ENCODE measurements at regions not wholly inside any gene's neighbourhood (a gene's known extent, or its start where the extent isn't known, plus 50 kb on each side); places are given as distances from the start of the nearest gene placed in this dataset.

DNA sequence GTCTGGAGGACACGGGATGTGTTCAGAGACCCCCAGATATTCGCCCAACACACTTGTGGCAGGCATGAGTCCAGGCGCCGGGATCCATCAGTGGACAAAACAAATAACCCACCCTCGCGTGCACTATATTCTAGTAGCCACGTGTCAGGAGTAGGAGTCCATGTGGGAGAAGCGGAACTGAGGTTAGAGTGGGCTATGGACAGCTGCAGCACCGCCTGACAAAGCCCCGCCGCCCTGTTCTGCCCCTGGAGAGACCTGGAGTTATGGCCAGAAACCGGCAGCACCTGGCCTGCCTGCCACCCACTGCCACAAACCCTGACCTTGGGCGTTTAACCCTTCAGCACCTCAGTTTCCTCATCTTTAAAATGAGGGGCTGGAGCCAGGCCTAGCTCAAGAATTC lies 181.0 kb upstream of the RNF32 start:
- no peak overlapping the region for H4K91ac ChIP-seq (ENCODE audit: insufficient read depth, low read depth, low read length)
- no peaks in the 10 kb centered on the region for H3K9me1 ChIP-seq (ENCODE audit: insufficient read depth, low read length)
- no peak overlapping the region for H2BK20ac ChIP-seq (ENCODE audit: low read depth, low read length)
- no peak overlapping the region for H3K18ac ChIP-seq (ENCODE audit: low read depth, low read length)
- intact Hi-C loops (cut with micrococcal nuclease) (no loop called here), in situ Hi-C loops (cut with MboI; ENCODE audit: low sequenced_read_pairs) (no loop called here), dilution Hi-C loops (cut with HindIII; ENCODE audit: low sequenced_read_pairs, unreplicated experiment) (no loop called here)
- no peak overlapping the region for H3K23ac ChIP-seq (ENCODE audit: low read depth, low read length)
- H2BK15ac ChIP-seq (ENCODE audit: low read depth, low read length), result no peak overlapping the region
- H3K36me3 ChIP-seq (ENCODE audit: control insufficient read depth, insufficient read depth, low read length), result no peaks in the 10 kb centered on the region
- H3K27me3 ChIP-seq (ENCODE audit: control insufficient read depth, insufficient read depth, low read length), result no peaks in the 10 kb centered on the region
- ATAC-seq (ENCODE audit: low read depth), result no peak
- TF ChIP-seq FOS (IDR thresholded peaks at IDR 0.05; ENCODE audit: low read depth, low read length) (no peak), CHD1 (IDR thresholded peaks at IDR 0.05; ENCODE audit: low read depth, low read length) (no peak), MAZ (IDR thresholded peaks at IDR 0.05; ENCODE audit: borderline replicate concordance, low read depth, low read length) (no peak), MAFK (IDR thresholded peaks at IDR 0.05; ENCODE audit: low read depth, low read length) (no peak)
- TF ChIP-seq, protein P1, sequence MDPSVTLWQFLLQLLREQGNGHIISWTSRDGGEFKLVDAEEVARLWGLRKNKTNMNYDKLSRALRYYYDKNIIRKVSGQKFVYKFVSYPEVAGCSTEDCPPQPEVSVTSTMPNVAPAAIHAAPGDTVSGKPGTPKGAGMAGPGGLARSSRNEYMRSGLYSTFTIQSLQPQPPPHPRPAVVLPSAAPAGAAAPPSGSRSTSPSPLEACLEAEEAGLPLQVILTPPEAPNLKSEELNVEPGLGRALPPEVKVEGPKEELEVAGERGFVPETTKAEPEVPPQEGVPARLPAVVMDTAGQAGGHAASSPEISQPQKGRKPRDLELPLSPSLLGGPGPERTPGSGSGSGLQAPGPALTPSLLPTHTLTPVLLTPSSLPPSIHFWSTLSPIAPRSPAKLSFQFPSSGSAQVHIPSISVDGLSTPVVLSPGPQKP (IDR thresholded peaks at IDR 0.05; ENCODE audit: borderline replicate concordance, low read depth, low read length), result no peak
- H2BK5ac ChIP-seq (ENCODE audit: low read depth, low read length, poor library complexity, severe bottlenecking), result no peak overlapping the region
- H2BK120ac ChIP-seq (ENCODE audit: low read depth, low read length), result no peak overlapping the region
- no peak overlapping the region for H3K4ac ChIP-seq (ENCODE audit: low read depth, low read length)
- H3K9me3 ChIP-seq (ENCODE audit: control insufficient read depth, insufficient read depth, low read length), result peaks cover 10% of the 10 kb centered on the region; the same call in 1 of the 2 replicates
- H4K20me1 ChIP-seq (ENCODE audit: insufficient read depth, low read length), result no peaks in the 10 kb centered on the region
- DNase-seq, result no peak
- no peak overlapping the region for H4K5ac ChIP-seq (ENCODE audit: low read depth, low read length)
- H2AK9ac ChIP-seq (replicated peaks; ENCODE audit: low read depth, low read length, poor library complexity), result no peak overlapping the region
- no peak overlapping the region for H2AK5ac ChIP-seq (ENCODE audit: low read depth, low read length)
- H3K9ac ChIP-seq (ENCODE audit: low read depth, low read length), result no peak overlapping the region
- WGBS, 2 experiments (ENCODE audit: extremely low coverage in 2 of 2, insufficient read length in 1 of 2), result 72% methylated on average over 5 of the region's 13 CpGs; no CpG with 5 or more reads in 1 of the 2 experiments
- no peak overlapping the region for H3K4me3 ChIP-seq (ENCODE audit: insufficient read depth, low read depth, low read length)
- no TSS peak for BruUV-seq (replicated peaks)
- ChIA-PET POLR2A (ENCODE audit: unreplicated experiment) (interaction anchor here (0.6 kb wide), 1 partner anchor 17 kb away, joined by 3 read pairs; no protein-coding TSS in a partner anchor), CTCF (no interaction called here)
- no peak overlapping the region for H3K56ac ChIP-seq (ENCODE audit: extremely low read depth, insufficient read depth, low read length)
- no peak overlapping the region for H3K4me2 ChIP-seq (ENCODE audit: low read depth, low read length)
- H2AFZ ChIP-seq (replicated peaks; ENCODE audit: low read length, poor library complexity), result no peak overlapping the region
- H4K8ac ChIP-seq (ENCODE audit: low read depth in 2 of 2, low read length in 2 of 2), result no peak overlapping the region
- H3K4me1 ChIP-seq (ENCODE audit: control insufficient read depth, insufficient read depth, low read length), result no peaks in the 10 kb centered on the region
- H3K79me1 ChIP-seq (ENCODE audit: low read depth in 1 of 2, low read length in 2 of 2), result no peaks in the 10 kb centered on the region
- no peak overlapping the region for H3K14ac ChIP-seq (replicated peaks; ENCODE audit: low read depth, low read length)
- H3K27ac ChIP-seq (ENCODE audit: insufficient read depth, low read length), result no peak overlapping the region
